ENCODE measurements at regions not wholly inside any gene's neighbourhood (a gene's known extent, or its start where the extent isn't known, plus 50 kb on each side); places are given as distances from the start of the nearest gene placed in this dataset.
A peak's percentile ranks its signal among the peaks of the same experiment; 100 is the strongest.
"Not testable (repeated sequence)": the region's sequence is repeated elsewhere in the genome, so short reads cannot be mapped to it uniquely, and the experiment has no call there.

DNA sequence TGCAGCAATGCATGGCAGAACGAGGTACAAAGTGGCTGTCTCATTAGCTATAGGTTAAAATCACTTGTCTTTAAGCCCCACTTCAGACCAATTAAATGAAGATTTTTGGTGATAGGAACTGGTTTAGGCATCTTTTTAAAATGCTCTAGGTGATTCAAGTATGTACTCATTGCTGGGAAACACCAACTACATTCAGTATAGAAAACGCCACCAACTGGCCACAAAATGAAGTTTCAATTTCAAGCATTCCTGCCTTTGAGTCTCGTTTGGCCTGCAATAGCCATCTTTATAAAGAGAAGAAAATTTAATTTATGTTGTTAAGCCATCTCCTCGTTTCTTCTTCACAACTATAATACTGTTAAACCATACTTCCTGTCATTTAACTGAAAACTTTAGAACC, 587.9 kb downstream of the GBE1 start:
- DNase-seq = peak in 1 of 2 experiments; percentile 6

DNA sequence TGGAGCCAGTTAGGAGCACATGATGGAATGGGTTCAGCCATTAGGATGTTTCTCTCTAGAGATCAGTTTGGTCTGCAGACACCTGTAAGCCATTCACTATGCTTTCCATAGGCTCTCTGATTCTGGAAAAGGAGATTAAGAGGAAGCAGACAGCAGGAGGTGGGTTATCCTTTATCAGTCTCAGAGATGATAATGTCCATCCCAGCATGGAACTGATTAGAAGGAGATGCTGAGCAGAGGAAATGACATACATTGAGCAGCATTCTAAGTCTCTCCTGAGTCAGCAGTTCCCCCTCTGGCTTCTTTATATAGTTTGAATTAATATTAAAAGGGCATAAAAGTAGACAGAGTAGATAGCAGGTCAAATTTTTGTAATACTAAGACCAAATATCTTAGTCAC, 591.1 kb downstream of the GBE1 start:
- DNase-seq = no peak

DNA sequence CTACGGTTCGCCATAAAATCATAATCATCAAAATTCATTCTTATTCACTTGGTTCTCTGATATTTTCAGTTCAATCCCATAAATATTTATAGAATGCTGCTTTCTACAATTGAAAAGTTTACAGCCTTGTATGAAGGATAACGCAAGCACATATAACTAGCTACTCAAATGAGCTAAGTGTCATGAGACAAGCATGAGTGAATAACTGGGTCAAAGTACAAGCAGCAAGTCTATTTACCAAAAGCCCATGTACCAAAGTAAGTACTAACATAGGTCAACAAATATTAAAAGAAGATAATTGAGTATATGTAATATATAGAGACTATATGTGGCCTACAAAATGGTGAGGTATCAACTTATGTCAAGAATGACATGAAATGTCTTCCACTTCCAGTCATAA, 596.6 kb downstream of the GBE1 start:
- no peak for DNase-seq

DNA sequence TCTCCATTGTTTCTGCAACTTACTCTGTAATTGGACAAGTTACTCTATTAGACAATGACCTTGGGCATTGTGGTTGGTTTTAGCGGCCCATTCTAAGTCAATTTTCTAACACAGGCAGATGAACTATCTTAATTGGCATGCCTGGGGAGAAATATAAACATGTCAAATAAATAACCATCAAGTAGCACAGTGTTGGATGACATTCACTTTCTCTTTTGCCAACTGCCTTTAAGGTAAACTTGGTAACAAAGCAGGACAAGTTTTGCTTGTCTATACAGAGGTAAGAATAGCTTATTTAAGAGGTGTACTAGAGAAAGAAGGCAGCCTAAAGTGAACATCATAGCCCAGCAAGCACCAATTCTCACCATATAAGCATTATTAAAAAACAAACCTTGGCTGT, 599.6 kb downstream of the GBE1 start:
- no peak for DNase-seq

DNA sequence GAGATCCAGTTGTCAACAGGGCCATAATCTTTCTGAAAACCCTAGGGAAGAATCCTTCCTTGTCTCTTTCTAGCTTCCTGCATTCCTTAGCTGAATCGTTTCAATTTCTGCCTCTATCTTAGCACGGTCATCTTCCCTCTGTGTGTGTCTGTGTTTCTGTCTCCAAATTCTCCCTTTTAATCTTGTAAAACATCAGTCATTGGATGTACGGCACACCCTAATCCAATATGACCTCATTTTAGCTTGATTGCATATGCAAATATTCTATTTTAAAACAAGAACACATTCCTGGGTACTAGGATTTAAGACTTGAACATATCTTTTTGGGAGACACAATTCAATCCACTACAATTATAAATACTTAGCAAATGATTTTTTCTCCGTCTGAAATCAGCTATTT, 600.3 kb downstream of the GBE1 start:
- DNase-seq = no peak

DNA sequence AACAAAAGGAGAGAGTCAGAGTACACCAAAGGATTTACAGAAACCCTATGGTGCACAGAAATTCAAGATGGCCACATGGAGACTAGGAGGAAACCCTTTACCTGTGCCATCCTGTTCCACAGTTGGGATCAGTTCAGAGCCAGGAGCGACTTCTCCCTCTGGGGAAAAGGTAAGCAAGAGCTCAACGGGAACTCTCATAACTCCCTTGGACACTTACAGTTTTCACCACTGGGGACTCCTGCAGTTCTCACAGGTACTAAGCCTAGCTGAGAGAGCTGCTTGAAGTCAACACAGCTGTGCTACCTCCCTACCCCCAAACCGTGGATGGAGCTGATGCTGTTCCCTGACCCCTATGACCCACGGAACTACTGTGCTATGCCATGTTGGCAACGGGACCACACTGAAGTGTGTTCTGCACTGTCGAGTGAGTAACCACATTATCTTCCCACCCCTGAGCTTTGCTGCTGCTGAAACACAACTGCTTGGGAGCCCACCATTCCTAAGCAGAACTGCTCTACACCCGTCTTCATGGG, 606.8 kb downstream of the GBE1 start:
- no peak for DNase-seq

DNA sequence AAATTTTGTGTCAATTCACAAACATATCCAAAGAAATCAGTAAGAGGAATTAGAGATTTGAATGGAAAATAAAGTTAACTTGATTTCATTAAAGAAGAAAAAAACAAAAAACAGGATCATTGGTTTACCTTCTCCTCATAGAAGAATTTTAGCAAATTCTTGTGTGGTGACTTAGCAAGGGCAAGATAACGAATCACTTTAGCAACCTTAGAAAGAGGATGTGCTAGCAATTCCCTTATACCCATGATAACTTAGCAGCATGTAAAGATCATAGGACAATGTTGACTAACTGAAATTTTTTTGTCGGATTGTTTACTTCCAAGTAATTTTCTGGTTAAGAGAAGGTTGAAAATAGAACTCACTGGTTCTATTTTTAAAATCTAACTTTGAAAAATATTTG, 609.3 kb downstream of the GBE1 start:
- DNase-seq = no peak

DNA sequence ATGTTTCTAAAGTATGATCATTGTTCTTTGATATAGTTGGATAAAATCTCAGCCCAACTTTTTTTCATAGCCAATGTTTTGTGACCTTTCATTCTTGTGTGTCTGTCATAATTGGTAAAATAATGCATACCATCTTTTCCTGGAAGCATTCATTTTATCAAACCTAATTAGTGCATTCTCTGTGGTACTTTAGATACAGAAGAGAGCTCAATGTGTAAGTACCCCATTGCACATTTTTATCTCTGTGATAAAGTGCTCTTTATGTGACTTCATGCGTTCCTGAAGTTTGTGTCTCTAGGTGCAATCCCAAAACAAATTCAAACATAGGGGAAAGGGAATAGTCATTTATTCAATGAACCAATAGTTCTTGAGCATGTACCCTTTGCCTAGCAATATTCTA, 628.5 kb downstream of the GBE1 start:
- DNase-seq = no peak

DNA sequence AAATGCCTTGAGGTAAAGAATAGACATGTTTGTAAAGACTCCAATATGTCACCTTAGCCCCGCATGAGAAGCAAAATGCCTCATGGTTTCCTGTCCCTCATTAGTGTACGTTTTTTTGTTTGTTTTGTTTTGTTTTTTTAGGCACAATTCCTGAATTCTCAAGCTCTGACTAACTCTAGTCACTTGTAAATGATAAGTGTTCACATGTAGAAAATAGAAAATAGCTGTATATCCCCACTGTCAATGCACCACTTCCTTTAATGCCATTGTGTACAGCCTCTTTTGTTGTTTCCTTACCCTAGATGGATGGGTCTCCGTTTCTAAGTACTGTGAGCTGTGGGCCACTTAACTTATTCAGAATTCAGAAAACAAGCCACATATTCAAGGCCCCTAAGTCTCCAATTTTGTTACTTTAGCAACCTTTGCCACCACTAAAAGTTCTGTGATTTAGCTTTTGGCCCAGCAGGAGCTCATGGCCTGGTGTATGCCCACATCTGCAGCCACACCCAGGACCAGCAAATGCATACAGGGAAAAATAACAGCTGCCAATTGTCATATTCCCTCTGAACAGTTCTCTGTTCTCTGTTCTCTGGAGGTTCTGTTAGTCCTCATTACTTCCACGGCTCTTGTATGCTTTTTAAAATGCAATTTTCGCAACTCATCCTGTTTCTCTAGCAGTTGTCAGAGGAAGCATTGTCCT, 655.5 kb downstream of the GBE1 start:
- DNase-seq = no peak

DNA sequence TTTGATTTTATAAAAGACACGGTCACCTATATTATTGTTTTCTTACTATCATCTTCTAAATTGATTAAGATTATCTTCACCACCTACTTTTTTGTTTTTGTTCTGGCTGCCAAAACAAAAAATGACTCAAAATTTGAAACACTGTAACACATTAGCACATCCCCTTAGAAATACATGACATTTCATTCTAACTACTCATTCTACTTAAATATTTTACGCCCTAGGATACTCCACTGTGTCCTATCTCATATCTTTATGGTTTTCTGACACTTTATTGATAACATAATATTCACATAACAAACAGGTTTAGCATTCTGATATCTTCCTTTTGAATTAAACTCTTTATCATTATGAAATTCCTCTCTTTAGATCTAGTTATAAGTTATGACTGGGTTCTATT, 656.2 kb downstream of the GBE1 start:
- DNase-seq = no peak

DNA sequence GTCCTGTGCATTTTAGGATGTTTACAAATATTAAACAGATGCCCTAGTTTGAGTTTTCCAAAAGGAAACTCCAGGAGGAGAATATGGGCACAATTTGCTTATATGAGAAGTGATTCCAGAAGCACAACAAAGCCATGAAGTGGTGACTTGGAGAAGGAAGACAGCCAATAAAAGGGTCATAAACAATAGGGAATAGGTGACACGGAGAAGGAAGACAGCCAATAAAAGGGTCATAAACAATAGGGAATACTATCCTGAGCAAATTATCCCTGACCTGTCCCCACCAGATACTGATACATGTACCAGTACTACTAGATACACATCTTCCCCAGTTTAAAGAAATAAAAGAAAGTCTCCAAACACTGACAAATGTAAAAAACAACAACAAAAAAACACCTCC, 663.6 kb downstream of the GBE1 start:
- no peak for DNase-seq

DNA sequence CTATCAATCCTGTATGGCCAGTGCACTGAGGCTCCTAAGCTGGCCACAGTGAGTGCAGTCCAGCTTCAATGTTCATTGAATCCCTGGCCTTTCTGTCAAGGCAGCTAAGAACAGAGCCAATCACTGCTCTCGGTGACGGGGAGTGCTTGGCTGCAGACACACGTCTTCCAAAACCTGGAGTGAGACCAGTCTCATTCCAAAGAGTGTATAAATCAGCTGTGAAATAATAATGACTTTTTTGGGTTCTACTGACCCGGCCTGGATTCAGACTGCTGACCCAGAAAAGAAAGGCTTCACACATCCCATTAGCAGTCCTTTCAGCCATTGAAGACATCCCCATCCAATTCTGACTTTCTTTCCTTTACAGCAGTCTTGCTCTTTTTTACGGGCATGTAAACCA, 665.5 kb downstream of the GBE1 start:
- no peak for DNase-seq

DNA sequence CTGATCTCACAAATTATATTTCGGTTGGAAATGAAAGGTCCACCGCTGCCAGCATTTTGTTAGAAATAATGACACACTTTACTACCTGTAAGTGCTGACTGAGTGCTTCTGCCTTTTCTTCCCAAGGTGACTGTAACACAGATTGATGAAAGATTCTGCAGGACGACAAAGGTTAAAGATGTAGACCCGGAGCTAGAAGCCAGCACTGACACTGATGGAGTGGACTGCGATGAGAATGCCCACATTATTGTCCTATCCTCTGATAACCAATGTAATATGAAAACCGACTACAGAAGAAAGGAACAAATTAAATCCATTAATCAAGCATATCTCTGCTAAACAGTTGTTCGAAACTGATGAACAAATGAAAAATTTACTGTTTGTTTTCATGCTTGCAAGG, 666.5 kb downstream of the GBE1 start:
- no peak for DNase-seq

DNA sequence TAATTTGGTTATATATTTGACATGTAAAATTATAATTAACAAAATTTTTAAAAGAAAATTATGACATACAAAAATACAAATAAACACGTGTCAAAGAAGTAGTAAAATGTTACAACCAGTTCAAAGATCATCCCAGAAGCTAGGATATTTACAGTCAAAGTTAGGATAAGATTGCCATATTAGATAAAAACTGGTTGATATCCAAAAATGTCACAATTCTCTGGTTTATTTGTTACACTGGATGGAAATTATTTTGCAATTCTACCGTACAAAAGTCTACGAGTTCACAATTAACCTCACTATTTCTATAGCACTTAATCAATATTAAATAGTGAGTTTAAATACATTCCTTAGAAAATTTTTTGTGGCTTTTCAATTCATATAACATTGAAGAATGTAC, 673.8 kb downstream of the GBE1 start:
- no peak for DNase-seq

DNA sequence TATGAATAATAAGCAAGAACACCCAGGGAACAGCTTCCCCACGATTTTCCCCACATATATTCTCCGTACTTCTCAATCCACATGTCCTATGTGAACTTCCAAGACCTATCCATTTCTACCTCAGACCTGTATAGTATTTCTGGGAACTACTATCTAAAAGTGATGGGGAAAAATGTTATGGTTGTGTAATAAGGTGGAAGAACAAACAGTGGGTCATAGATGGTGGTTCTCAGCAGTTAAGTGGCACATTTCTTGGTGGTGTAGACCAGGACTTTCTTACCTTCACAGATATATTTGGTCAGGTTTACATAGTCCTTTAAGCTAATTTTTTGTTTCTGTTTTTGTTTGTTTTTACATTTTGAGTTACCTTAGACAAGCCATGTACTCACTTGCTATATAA, 675.1 kb downstream of the GBE1 start:
- DNase-seq = no peak

DNA sequence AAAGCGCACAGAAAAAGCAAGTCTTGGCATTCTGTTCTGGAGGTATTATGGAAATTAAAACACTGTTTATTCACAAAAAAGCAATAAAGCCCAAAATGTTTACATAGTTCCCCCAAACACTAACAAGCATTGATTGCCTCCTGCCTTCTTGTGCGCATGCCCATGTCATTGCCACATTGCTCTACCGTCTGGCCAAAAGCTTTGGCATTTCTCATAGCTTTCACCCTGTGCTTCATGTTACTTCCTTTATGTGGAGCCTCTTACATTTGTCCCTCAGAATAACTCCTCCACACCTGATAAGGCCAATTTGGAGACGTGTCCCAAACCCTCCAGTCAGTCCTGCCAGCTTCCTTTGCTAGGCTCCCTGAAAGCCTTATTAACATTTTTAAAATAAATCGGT, 680.8 kb downstream of the GBE1 start:
- DNase-seq = no peak

DNA sequence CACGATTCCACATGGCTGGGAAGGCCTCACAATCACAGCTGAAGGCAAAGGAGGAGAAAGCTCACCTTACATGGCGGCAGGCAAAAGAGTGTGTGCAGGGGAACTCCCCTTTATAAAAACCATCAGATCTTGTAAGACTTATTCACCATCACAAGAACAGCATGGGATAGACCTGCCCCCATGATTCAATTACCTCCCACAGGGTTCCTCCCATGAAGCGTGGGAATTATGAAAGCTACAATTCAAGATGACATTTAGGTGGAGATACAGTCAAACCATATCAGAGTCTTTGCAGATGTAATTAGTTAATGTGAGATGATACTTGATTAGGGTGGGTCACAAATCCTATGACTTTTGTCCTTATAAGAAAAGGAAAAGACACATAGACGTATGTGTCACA, 688.9 kb downstream of the GBE1 start:
- DNase-seq = no peak

DNA sequence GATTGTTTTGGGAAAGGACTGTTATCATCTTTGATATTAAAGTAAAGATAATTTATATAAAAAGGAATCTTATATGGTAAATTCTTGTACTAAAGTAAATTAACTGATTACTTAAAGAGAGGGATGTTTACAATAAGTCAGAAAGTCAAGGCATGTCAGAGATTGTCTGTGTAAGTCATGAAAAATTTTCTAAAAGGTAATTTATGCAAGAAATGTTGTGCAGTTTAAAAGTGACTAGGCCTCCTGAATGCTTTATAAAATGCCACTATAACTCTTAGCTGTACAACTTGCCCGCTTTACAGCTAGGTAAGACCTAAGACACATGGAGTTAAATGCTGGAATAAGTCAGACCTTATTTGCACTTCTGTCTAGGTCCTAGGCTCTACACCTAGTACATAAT, 692.9 kb downstream of the GBE1 start:
- no peak for DNase-seq

DNA sequence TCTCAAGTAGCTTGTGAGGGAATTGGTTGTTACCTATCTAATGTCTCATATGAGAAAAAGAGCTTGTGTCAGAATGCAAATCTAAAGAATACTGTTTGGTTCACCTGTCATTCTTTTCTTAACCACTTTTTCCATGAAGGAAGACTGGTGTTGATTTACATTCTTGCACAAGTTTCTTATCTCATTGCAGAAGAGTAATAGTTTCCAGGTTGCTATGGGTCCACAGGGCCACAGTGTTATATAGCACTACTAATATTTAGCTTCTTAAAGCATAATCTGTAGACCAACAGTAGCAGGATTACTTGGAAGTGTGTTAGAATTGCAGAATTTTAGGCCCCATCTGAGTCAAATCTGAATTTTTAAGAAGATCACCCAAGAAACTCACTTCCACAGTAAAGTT, 697.5 kb downstream of the GBE1 start:
- DNase-seq = no peak

DNA sequence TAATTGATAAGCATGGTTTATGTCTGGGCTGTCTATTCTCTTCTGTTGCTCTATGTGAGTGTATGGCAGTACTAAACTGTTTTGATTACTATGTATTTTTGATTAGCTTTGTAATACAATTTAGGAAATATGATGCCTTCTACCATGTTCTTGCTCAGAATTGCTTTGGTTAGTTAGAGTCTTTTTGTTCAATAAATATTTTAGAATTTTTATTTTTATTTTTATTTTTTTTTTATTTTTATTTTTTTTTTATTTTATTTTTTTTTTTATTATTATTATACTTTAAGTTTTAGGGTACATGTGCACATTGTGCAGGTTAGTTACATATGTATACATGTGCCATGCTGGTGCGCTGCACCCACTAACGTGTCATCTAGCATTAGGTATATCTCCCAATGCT, 710.3 kb downstream of the GBE1 start:
- not testable (repeated sequence) for DNase-seq

DNA sequence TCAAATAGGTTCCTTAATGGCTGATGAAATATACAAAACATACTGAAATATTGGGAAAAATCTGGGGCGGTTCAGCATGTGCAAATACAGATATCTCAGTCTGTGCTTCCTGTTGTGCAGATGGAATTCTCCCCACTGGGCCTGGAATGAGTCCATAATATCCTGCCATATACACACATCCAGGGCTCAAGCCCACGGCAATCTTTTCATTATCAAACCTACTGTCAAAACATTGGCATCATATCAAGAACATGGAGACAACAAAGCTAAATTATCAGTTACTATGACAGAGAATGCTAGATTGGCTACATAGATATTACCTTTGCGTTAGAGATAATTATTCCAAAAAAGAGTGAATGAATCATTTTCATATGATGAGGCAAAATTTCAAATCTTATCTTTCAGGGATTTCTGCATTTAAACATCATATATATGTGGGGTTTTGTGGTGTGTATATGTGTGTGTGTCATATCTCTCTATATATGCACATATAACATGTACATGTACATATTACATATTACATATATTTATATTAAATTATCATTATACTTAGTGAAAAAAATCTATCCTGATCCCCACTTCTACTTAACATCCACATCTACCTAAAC, 713.3 kb downstream of the GBE1 start:
- DNase-seq = no peak

DNA sequence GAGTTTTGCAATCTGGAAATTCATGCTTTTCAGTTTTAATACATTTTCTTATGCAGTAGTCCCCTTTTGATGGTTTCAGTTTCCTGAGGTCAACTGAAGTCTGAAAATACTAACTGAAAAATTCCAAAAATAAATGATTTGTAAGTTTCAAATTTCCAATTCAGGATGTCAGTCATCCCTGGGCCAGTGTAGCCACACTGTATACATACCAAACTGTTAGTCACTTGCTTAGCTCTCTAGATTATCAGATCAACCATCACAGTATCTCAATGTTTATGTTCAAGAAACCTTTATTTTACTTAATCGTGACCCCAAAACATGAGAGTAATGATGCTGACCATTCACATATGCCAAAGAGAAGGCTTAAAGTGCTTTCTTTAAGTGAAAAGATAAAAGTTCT, 715.5 kb downstream of the GBE1 start:
- no peak for DNase-seq

DNA sequence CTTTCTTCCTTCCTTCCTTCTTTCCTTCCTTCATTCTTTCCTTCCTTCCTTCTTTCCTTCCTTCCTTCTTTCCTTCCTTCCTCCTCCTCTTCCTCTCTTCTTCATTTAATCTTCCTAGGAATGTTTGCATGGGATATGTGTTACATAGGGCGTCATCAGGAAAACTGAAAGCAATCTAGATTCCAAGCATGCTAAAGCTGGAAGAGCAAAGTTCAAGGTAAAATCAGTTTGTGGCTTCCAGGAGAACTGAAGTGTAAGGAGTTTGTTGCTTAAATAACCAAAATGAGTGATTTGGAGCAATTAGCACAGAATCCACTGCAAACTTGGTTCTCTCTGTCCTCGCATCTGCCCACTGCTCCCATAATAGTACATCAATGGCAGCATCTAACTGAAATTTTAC, 716.2 kb downstream of the GBE1 start:
- no peak for DNase-seq

DNA sequence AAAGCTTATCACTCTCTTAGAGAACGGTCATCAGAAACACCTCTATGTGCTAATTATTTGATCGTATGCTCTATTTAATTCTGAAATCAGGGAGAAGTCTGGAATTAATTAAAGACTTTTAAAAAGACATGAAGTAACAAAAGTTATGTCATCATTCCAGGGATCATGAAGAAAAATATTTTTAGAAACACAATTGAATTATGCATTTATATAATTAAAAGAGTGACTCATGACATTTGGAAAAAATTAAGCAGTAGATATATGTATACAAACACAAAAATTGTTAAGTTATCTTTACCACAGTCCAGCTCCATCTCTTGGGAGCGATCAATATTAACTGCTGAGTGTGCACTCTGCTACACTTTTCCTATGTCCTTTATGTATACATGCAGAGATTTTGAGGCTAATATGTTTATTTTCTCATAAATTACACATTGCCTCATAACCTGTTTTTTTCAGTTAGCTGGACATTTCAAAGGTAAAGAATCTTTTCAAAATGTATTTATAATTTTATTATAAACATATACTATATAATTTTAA, 717.7 kb downstream of the GBE1 start:
- no peak for DNase-seq

DNA sequence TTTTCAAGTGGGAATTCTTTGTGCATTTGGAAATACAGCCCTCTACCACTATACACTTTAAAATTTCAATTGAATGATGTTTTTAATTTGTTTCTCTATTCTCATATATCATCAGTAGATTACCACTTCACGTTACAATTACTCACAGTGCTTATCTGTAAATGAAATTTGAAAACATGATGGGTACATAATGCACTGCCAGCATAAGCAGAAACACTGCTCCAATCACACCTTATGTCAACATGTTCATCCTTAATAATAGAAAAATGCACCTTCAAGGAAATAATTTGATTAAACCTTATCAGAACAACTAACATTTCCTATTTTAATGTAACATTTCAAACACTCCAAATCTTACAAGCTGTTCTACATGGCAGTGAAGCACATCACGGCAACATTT, 718.4 kb downstream of the GBE1 start:
- DNase-seq = no peak

Measured in NCI-H524 (cell line).